ENCODE measurements at regions not wholly inside any gene's neighbourhood (a gene's known extent, or its start where the extent isn't known, plus 50 kb on each side); places are given as distances from the start of the nearest gene placed in this dataset.

DNA sequence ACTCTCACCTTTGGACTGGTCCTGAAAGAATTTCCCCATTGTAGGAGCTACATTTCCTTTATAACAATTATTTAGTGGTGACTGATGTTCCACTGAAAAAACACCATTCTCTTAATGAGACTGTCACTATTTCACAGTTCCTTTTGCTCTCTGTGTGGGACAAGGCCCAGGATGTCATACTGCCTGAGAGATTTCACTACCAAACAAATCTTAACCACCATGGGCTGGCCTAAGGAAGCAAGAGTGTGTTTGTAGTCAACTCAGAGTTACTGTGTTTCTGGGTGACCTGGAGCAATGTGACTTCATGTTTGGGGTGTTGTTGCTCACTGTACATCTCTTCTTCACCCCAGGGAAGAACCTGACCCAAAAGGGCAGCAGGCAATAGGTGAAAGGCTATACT lies 50.1 kb upstream of the ZNF608 start:
- Histone ChIP-seq H3K9me3 (ENCODE audit: control insufficient read depth, insufficient read depth, low read length) (no peaks in the 10 kb centered on the region), H3K36me3 (ENCODE audit: control insufficient read depth, insufficient read depth, low read length) (no peaks in the 10 kb centered on the region), H3K4me3 (ENCODE audit: low read length) (no peak overlapping the region), H3K27me3 (ENCODE audit: control insufficient read depth, insufficient read depth, low read length) (no peaks in the 10 kb centered on the region), H3K27ac (ENCODE audit: low read length) (no peak overlapping the region), H3K4me1 (ENCODE audit: control insufficient read depth, insufficient read depth, low read length) (no peaks in the 10 kb centered on the region)
- DNase-seq (ENCODE audit: low read depth, low spot score): no peak

DNA sequence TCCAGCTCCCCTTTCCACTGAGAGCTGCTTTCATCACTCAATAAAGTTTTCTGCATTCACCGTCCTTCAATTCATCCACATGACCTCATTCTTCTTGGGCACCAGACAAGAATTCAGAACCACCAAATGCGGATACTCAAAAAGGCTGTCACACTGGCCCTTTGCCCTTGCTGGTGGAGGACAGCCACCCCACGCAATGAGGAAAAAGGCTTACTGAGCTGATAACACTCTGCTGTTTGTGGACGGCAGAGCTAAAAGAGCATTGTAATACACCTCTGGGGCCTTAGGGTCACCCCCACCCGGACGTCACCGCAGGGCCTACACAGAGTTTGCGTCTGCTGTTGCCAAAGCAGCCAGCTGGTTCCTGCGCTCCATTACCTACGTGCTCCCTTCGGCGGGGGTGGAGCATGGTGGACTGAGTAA lies 51.2 kb upstream of the ZNF608 start:
- Histone ChIP-seq H3K36me3 (ENCODE audit: control insufficient read depth, insufficient read depth, low read length) (no peaks in the 10 kb centered on the region), H3K27ac (ENCODE audit: low read length) (no peak overlapping the region), H3K4me3 (ENCODE audit: low read length) (no peak overlapping the region), H3K4me1 (ENCODE audit: control insufficient read depth, insufficient read depth, low read length) (no peaks in the 10 kb centered on the region), H3K9me3 (ENCODE audit: control insufficient read depth, insufficient read depth, low read length) (no peaks in the 10 kb centered on the region), H3K27me3 (ENCODE audit: control insufficient read depth, insufficient read depth, low read length) (no peaks in the 10 kb centered on the region)
- no CpG with 5 or more reads among the region's 12 CpGs for WGBS (ENCODE audit: insufficient coverage, insufficient read length)
- DNase-seq (ENCODE audit: low read depth, low spot score): no peak

- H3K4me3 ChIP-seq (ENCODE audit: low read length): no peak overlapping the region
- no CpG with 5 or more reads among the region's 3 CpGs for WGBS (ENCODE audit: insufficient coverage, insufficient read length)
Observed at GRCh38 chr5:124798890-124799289, 52.5 kb upstream of the ZNF608 start.

DNA sequence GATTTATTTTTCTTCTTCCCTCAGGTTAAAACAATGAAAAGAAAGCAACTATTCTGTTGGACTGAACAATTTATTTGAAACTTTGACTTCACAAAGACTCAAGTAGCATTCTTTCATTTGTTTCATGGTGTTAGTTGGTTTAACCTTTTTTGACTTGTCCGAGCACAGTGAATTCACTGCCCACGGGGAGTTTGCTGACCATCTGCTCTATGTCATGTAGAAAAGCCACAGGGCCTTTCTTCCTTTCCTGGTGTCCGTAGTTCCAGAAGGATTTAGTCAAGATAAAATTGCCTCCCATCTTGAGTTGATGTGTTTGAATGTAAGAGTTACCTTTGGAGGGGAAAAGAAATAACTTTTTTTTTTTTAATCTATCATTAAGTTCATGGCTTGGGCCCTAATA lies 55.1 kb upstream of the ZNF608 start:
- Histone ChIP-seq H3K9me3 (ENCODE audit: control insufficient read depth, insufficient read depth, low read length) (no peaks in the 10 kb centered on the region), H3K4me3 (ENCODE audit: low read length) (no peak overlapping the region), H3K27ac (ENCODE audit: low read length) (no peak overlapping the region), H3K36me3 (ENCODE audit: control insufficient read depth, insufficient read depth, low read length) (no peaks in the 10 kb centered on the region), H3K4me1 (ENCODE audit: control insufficient read depth, insufficient read depth, low read length) (no peaks in the 10 kb centered on the region), H3K27me3 (ENCODE audit: control insufficient read depth, insufficient read depth, low read length) (no peaks in the 10 kb centered on the region)
- no CpG with 5 or more reads among the region's 3 CpGs for WGBS (ENCODE audit: insufficient coverage, insufficient read length)
- DNase-seq (ENCODE audit: low read depth, low spot score): no peak

More at GRCh38 chr5:124798890-124799289, 52.5 kb upstream of the ZNF608 start:
- H3K9me3 ChIP-seq (ENCODE audit: control insufficient read depth, insufficient read depth, low read length): no peaks in the 10 kb centered on the region
- DNase-seq (ENCODE audit: low read depth, low spot score): no peak
- H3K4me1 ChIP-seq (ENCODE audit: control insufficient read depth, insufficient read depth, low read length): no peaks in the 10 kb centered on the region
- H3K27me3 ChIP-seq (ENCODE audit: control insufficient read depth, insufficient read depth, low read length): no peaks in the 10 kb centered on the region
- no peak overlapping the region for H3K27ac ChIP-seq (ENCODE audit: low read length)
- H3K36me3 ChIP-seq (ENCODE audit: control insufficient read depth, insufficient read depth, low read length): no peaks in the 10 kb centered on the region

DNA sequence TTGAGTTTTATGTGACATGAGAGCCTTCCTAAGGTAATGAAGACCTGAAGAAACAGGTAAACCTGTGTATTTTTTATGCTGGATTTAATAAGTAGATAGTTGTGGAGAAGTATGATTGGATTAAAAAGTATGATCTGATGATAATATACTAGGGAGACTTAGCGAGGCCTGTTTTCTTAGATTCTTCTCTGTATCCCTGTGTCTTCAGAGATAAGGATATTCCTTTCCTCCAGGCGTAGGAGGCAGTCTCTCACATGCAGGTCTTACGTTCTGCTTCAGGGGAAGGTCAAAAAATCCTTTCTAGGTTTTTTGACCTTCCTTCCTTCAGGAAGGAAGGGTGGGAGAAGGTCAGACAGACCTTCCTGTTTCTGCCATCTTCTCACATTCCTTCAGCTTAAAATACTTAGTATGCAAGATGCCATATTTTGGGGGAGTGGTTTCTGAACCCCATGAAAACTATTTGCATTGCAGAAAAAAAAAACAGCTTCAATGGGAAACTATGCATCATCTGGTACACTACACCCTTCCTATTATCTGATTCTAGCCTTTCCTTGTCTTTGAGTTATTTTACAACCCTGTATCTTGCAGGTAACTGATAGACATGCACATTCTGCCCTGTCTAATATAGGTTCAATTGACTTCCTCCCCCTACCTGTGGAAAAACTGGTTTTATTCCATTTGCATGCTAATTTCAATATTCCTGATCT lies 57.3 kb upstream of the ZNF608 start:
- Histone ChIP-seq H3K27ac (ENCODE audit: low read length) (no peak overlapping the region), H3K36me3 (ENCODE audit: control insufficient read depth, insufficient read depth, low read length) (no peaks in the 10 kb centered on the region), H3K27me3 (ENCODE audit: control insufficient read depth, insufficient read depth, low read length) (no peaks in the 10 kb centered on the region), H3K9me3 (ENCODE audit: control insufficient read depth, insufficient read depth, low read length) (no peaks in the 10 kb centered on the region), H3K4me1 (ENCODE audit: control insufficient read depth, insufficient read depth, low read length) (no peaks in the 10 kb centered on the region), H3K4me3 (ENCODE audit: low read length) (no peak overlapping the region)
- DNase-seq (ENCODE audit: low read depth, low spot score): no peak
- no CpG with 5 or more reads among the region's 3 CpGs for WGBS (ENCODE audit: insufficient coverage, insufficient read length)

DNA sequence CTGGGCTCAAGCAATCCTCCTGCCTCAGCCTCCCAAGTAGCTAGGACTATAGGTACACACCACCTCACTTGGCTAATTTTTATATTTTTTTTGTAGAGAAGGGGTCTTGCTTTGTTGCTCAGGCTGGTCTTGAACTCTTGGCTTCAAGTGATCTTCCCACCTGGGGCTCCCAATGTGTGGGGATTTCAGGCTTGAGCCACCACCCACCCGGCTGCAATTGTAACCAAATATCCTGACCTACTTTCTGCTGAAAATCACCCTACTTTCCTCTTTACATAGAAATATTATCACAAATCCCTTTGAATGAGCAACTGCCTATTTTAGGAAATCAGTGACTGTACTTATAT lies 59.6 kb upstream of the ZNF608 start:
- no peaks in the 10 kb centered on the region for H3K4me1 ChIP-seq (ENCODE audit: control insufficient read depth, insufficient read depth, low read length)
- H3K27me3 ChIP-seq (ENCODE audit: control insufficient read depth, insufficient read depth, low read length): no peaks in the 10 kb centered on the region
- no peak overlapping the region for H3K4me3 ChIP-seq (ENCODE audit: low read length)
- no peaks in the 10 kb centered on the region for H3K9me3 ChIP-seq (ENCODE audit: control insufficient read depth, insufficient read depth, low read length)
- no peaks in the 10 kb centered on the region for H3K36me3 ChIP-seq (ENCODE audit: control insufficient read depth, insufficient read depth, low read length)
- no CpG with 5 or more reads among the region's 1 CpG for WGBS (ENCODE audit: insufficient coverage, insufficient read length)
- H3K27ac ChIP-seq (ENCODE audit: low read length): no peak overlapping the region
- DNase-seq (ENCODE audit: low read depth, low spot score): no peak

DNA sequence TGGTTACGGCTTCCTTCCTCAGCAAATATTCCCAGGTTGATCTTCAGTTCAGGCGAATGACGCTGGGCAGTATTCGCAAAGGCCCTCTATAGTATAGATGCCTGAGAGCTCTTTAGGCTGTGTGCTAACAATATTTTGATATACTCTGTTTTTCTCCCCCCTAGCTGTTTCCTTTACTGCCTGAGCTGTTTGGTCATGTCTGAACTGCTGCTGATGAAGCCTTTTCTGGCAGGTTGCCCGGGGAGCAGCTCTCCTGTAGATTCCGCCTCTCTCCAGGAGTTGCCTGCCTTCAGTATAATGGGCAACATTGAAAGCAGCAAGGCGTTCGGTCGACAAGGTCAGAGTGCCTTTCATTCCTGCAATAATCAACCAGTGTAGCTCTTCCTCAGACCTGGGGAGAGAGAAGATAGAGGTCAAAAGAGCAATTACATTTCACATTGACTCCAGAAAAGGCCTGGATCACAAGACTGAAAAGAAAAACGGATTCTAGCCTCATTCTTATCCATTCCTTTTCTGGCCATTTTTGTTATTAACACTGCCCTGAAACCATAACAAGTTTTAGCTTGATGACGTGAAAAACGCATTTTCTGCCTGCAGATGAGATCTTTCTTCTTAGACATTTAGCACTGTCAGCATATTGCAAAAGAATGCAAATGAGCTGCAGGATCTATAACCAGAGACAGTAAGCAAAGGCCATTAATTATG lies 60.1 kb upstream of the ZNF608 start:
- H3K4me1 ChIP-seq (ENCODE audit: control insufficient read depth, insufficient read depth, low read length): no peaks in the 10 kb centered on the region
- no peaks in the 10 kb centered on the region for H3K27me3 ChIP-seq (ENCODE audit: control insufficient read depth, insufficient read depth, low read length)
- no peak overlapping the region for H3K27ac ChIP-seq (ENCODE audit: low read length)
- H3K36me3 ChIP-seq (ENCODE audit: control insufficient read depth, insufficient read depth, low read length): no peaks in the 10 kb centered on the region
- WGBS (ENCODE audit: insufficient coverage, insufficient read length): no CpG with 5 or more reads among the region's 12 CpGs
- DNase-seq (ENCODE audit: low read depth, low spot score): peak; percentile 18
- H3K4me3 ChIP-seq (ENCODE audit: low read length): no peak overlapping the region
- H3K9me3 ChIP-seq (ENCODE audit: control insufficient read depth, insufficient read depth, low read length): no peaks in the 10 kb centered on the region

- no peaks in the 10 kb centered on the region for H3K4me1 ChIP-seq (ENCODE audit: control insufficient read depth, insufficient read depth, low read length)
- H3K36me3 ChIP-seq (ENCODE audit: control insufficient read depth, insufficient read depth, low read length): no peaks in the 10 kb centered on the region
- H3K4me3 ChIP-seq (ENCODE audit: low read length): no peak overlapping the region
- no peak overlapping the region for H3K27ac ChIP-seq (ENCODE audit: low read length)
- no peaks in the 10 kb centered on the region for H3K27me3 ChIP-seq (ENCODE audit: control insufficient read depth, insufficient read depth, low read length)
- WGBS (ENCODE audit: insufficient coverage, insufficient read length): no CpG with 5 or more reads among the region's 24 CpGs
- H3K9me3 ChIP-seq (ENCODE audit: control insufficient read depth, insufficient read depth, low read length): no peaks in the 10 kb centered on the region
- no peak for DNase-seq (ENCODE audit: low read depth, low spot score)
Observed at GRCh38 chr5:124808842-124809268, 62.4 kb upstream of the ZNF608 start.

GRCh38 chr5:124810396-124811006 lies 64.1 kb upstream of the ZNF608 start:
- Histone ChIP-seq H3K27me3 (ENCODE audit: control insufficient read depth, insufficient read depth, low read length) (no peaks in the 10 kb centered on the region), H3K4me3 (ENCODE audit: low read length) (no peak overlapping the region), H3K4me1 (ENCODE audit: control insufficient read depth, insufficient read depth, low read length) (no peaks in the 10 kb centered on the region), H3K9me3 (ENCODE audit: control insufficient read depth, insufficient read depth, low read length) (no peaks in the 10 kb centered on the region), H3K27ac (ENCODE audit: low read length) (no peak overlapping the region), H3K36me3 (ENCODE audit: control insufficient read depth, insufficient read depth, low read length) (no peaks in the 10 kb centered on the region)
- DNase-seq (ENCODE audit: low read depth, low spot score): no peak
- WGBS (ENCODE audit: insufficient coverage, insufficient read length): no CpG with 5 or more reads among the region's 3 CpGs

- no peak for DNase-seq (ENCODE audit: low read depth, low spot score)
- WGBS (ENCODE audit: insufficient coverage, insufficient read length): no CpG with 5 or more reads among the region's 5 CpGs
Observed at GRCh38 chr5:124812771-124813358, 66.4 kb upstream of the ZNF608 start.

More at GRCh38 chr5:124812771-124813358, 66.4 kb upstream of the ZNF608 start:
- no peak overlapping the region for H3K27ac ChIP-seq (ENCODE audit: low read length)
- H3K36me3 ChIP-seq (ENCODE audit: control insufficient read depth, insufficient read depth, low read length): no peaks in the 10 kb centered on the region
- no peaks in the 10 kb centered on the region for H3K4me1 ChIP-seq (ENCODE audit: control insufficient read depth, insufficient read depth, low read length)
- H3K27me3 ChIP-seq (ENCODE audit: control insufficient read depth, insufficient read depth, low read length): no peaks in the 10 kb centered on the region
- H3K9me3 ChIP-seq (ENCODE audit: control insufficient read depth, insufficient read depth, low read length): no peaks in the 10 kb centered on the region
- H3K4me3 ChIP-seq (ENCODE audit: low read length): no peak overlapping the region
